H1 (cell line): ENCODE measurements at regions not wholly inside any gene's neighbourhood (a gene's known extent, or its start where the extent isn't known, plus 50 kb on each side); places are given as distances from the start of the nearest gene placed in this dataset.

Experiments
- JUND ChIP-seq: IDR thresholded peaks from 2 replicates; pipeline ENCODE4 v1.6.1; 2011; ENCODE audit warnings: mild to moderate bottlenecking, improper control_type of control experiment, low read length
- PHF8 ChIP-seq: fragments of 200-600 bp; sonication (generic); conservative IDR thresholded peaks from 2 replicates; pipeline ENCODE4 v1.7.1; 2012; ENCODE audit warnings: low read depth, mild to moderate bottlenecking, inconsistent platforms, low read length, moderate library complexity
- RFX5 ChIP-seq: IDR thresholded peaks from 2 replicates; pipeline ENCODE4 v1.6.1; 2011; ENCODE audit warnings: low read depth, low read length, improper control_type of control experiment, borderline replicate concordance
- SP1 ChIP-seq: IDR thresholded peaks from 2 replicates; pipeline ENCODE4 v1.6.1; 2011; ENCODE audit warnings: low read depth, low read length
- SRF ChIP-seq: IDR thresholded peaks from 2 replicates; pipeline ENCODE4 v1.6.1; 2011; ENCODE audit warnings: mild to moderate bottlenecking, low read depth, low read length, moderate library complexity
- TF ChIP-seq, protein P1 (sequence below), 3 experiments: IDR thresholded peaks; 1 replicate in 2 of 3; 2 replicates in 1 of 3; pipeline versions ENCODE4 v1.5.1 to v1.6.1; 2011; ENCODE audit warnings: low read length in 3 of 3, mild to moderate bottlenecking in 3 of 3, inconsistent platforms in 2 of 3, low read depth in 1 of 3, moderate library complexity in 1 of 3; ENCODE audit not compliant: insufficient read depth in 1 of 3; ENCODE audit errors: control extremely low read depth in 1 of 3
- TF ChIP-seq, protein P2 (sequence below): IDR thresholded peaks from 2 replicates; pipeline ENCODE4 v1.6.1; 2012; ENCODE audit warnings: inconsistent platforms

DNA sequence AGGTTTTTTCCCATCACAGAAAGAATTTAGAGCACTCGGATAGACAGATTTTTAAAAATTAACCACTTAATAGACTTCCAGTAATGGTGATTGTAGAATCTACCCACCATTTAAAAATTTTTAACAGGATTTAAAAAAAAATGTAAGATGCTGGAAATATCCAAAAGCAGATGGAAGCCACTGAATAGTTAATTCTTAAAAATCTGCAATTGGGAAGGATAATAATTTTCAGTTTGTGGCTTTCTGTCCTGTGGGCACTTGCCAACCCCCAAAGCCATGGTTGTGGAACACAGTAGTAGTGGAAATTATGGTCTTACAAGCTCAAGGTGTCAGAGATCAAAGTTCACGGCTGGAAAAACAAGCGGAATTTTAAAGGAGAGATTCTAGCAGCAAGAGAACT lies 101.0 kb upstream of the SP4 start (continued):
- TF ChIP-seq, protein P1, sequence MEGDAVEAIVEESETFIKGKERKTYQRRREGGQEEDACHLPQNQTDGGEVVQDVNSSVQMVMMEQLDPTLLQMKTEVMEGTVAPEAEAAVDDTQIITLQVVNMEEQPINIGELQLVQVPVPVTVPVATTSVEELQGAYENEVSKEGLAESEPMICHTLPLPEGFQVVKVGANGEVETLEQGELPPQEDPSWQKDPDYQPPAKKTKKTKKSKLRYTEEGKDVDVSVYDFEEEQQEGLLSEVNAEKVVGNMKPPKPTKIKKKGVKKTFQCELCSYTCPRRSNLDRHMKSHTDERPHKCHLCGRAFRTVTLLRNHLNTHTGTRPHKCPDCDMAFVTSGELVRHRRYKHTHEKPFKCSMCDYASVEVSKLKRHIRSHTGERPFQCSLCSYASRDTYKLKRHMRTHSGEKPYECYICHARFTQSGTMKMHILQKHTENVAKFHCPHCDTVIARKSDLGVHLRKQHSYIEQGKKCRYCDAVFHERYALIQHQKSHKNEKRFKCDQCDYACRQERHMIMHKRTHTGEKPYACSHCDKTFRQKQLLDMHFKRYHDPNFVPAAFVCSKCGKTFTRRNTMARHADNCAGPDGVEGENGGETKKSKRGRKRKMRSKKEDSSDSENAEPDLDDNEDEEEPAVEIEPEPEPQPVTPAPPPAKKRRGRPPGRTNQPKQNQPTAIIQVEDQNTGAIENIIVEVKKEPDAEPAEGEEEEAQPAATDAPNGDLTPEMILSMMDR (IDR thresholded peaks at IDR 0.05; ENCODE audit: control extremely low read depth in 1 of 3, insufficient read depth in 1 of 3, low read depth in 1 of 3, low read length in 3 of 3): no peak
- TF ChIP-seq PHF8 (no peak), SP1 (no peak), RFX5 (no peak), JUND (no peak), SRF (no peak)
- TF ChIP-seq, protein P2, sequence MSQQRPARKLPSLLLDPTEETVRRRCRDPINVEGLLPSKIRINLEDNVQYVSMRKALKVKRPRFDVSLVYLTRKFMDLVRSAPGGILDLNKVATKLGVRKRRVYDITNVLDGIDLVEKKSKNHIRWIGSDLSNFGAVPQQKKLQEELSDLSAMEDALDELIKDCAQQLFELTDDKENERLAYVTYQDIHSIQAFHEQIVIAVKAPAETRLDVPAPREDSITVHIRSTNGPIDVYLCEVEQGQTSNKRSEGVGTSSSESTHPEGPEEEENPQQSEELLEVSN: no peak
